GM19455 (cell line): ENCODE measurements at regions not wholly inside any gene's neighbourhood (a gene's known extent, or its start where the extent isn't known, plus 50 kb on each side); places are given as distances from the start of the nearest gene placed in this dataset.
"Not testable (repeated sequence)": the region's sequence is repeated elsewhere in the genome, so short reads cannot be mapped to it uniquely, and the experiment has no call there.

Experiments
- ATAC-seq: cut with Tn5 transposase; IDR thresholded peaks from one replicate; pipeline ENCODE4 v1.9.1; 2021; ENCODE audit not compliant: unreplicated experiment

GRCh38 chr10:29730458-29730857, 95.7 kb upstream of the SVIL start:
- ATAC-seq: no peak

- no peak for ATAC-seq
Measured at GRCh38 chr10:29728541-29729049, 93.8 kb upstream of the SVIL start.

- not testable (repeated sequence) for ATAC-seq
Measured at GRCh38 chr10:29725927-29726326, 91.2 kb upstream of the SVIL start.

- no peak for ATAC-seq
Measured at GRCh38 chr10:29725133-29725720, 90.5 kb upstream of the SVIL start.

- no peak for ATAC-seq
Measured at GRCh38 chr10:29723726-29724125, 89.0 kb upstream of the SVIL start.

- no peak for ATAC-seq
Measured at GRCh38 chr10:29722777-29723176, 88.0 kb upstream of the SVIL start.

GRCh38 chr10:29720149-29720548, 85.4 kb upstream of the SVIL start:
- no peak for ATAC-seq

GRCh38 chr10:29719281-29719675, 84.5 kb upstream of the SVIL start:
- ATAC-seq: no peak

- no peak for ATAC-seq
Measured at GRCh38 chr10:29715296-29715695, 80.5 kb upstream of the SVIL start.

GRCh38 chr10:29714096-29714874, 79.5 kb upstream of the SVIL start:
- no peak for ATAC-seq

GRCh38 chr10:29713450-29713849, 78.7 kb upstream of the SVIL start:
- ATAC-seq: no peak

GRCh38 chr10:29712108-29712507, 77.3 kb upstream of the SVIL start:
- no peak for ATAC-seq

GRCh38 chr10:29710128-29710527, 75.4 kb upstream of the SVIL start:
- ATAC-seq: no peak

GRCh38 chr10:29709484-29710002, 74.8 kb upstream of the SVIL start:
- ATAC-seq: no peak

GRCh38 chr10:29703271-29703670, 68.5 kb upstream of the SVIL start:
- no peak for ATAC-seq

- no peak for ATAC-seq
Measured at GRCh38 chr10:29702273-29703164, 67.7 kb upstream of the SVIL start.

- no peak for ATAC-seq
Measured at GRCh38 chr10:29701306-29701705, 66.5 kb upstream of the SVIL start.

- no peak for ATAC-seq
Measured at GRCh38 chr10:29699621-29700020, 64.8 kb upstream of the SVIL start.

- ATAC-seq: no peak
Measured at GRCh38 chr10:29698773-29699490, 64.2 kb upstream of the SVIL start.

GRCh38 chr10:29696581-29696980, 61.8 kb upstream of the SVIL start:
- not testable (repeated sequence) for ATAC-seq

- no peak for ATAC-seq
Measured at GRCh38 chr10:29694121-29694520, 59.4 kb upstream of the SVIL start.
